ENCODE measurements at regions not wholly inside any gene's neighbourhood (a gene's known extent, or its start where the extent isn't known, plus 50 kb on each side); places are given as distances from the start of the nearest gene placed in this dataset.

DNA sequence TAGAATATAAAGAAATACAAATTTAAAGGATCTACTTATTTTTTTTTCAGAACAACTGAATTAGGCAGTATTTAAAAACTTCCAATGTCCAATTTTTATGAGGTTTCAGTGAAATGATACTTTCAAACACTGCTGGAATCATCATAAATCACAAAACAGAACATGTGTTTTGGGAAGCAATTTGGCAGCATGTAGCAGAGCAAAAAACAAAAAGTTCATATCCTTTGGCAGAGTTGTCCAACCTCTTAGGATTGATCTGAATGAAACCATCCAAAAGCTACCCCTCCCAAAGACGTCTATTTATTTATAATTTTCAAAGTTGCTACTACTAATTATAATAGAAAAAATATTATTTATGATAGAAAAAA is 192.4 kb upstream of the PUM3 start (continued):
- TF ChIP-seq, protein P1, sequence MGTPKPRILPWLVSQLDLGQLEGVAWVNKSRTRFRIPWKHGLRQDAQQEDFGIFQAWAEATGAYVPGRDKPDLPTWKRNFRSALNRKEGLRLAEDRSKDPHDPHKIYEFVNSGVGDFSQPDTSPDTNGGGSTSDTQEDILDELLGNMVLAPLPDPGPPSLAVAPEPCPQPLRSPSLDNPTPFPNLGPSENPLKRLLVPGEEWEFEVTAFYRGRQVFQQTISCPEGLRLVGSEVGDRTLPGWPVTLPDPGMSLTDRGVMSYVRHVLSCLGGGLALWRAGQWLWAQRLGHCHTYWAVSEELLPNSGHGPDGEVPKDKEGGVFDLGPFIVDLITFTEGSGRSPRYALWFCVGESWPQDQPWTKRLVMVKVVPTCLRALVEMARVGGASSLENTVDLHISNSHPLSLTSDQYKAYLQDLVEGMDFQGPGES (IDR thresholded peaks at IDR 0.05; ENCODE audit: low read depth, low read length) = no peak

DNA sequence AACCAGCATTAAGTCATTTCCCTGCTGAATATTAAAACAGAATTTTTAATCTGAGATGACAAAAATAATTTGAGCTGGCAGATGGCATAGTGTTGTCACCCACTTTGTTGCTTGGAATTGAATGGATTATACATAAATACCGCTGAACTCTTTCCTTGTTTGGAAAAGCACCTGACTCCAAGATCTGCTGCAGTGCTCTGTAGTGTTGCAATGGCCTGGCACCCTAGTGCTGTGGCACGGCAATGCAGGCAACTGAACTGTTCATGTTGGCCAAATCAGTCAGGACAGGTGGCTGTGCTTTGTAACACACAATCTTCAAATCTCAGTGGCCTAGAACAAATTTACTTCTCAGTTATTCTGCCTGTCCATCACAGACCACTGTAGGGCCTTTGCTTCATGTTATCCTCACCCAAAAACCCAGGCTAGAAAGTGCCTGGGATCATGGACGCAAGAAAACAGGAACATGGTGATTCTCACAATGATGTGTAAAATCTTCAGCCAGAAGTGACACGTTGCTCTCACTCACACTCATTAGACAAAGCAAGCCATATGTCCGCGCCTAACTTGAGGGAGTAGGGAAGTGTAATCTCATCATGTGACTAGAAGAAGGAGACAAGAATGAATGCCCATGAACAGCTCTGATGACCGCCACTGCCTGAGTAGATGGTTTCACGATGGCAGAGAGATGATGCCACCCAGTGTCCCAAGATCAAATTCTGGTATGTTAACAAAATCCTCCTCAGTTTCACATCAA is 191.9 kb upstream of the PUM3 start:
- no peaks in the 10 kb centered on the region for H3K36me3 ChIP-seq (replicated peaks in 1 of 2; ENCODE audit: control insufficient read depth in 1 of 2, insufficient read depth in 2 of 2, low read length in 1 of 2)
- no peaks in the 10 kb centered on the region for H3F3A ChIP-seq (replicated peaks; ENCODE audit: insufficient read depth)
- ChIA-PET CTCF (no interaction called here), POLR2A (no interaction called here)
- no peaks in the 10 kb centered on the region for H3K27me3 ChIP-seq (ENCODE audit: insufficient read depth)
- no peaks in the 10 kb centered on the region for H3K9me3 ChIP-seq
- no peaks in the 10 kb centered on the region for H4K20me1 ChIP-seq (ENCODE audit: insufficient read depth)
- DNase-seq = no peak
- H3K9me2 ChIP-seq = no peaks in the 10 kb centered on the region
- H3K4me1 ChIP-seq (ENCODE audit: control insufficient read depth in 1 of 2, insufficient read depth in 2 of 2, low read depth in 1 of 2, low read length in 1 of 2) = no peaks in the 10 kb centered on the region
- no peak overlapping the region for H2AFZ ChIP-seq (ENCODE audit: low read depth)
- no peaks in the 10 kb centered on the region for H3K79me2 ChIP-seq (ENCODE audit: insufficient read depth)
- no peak overlapping the region for H3K27ac ChIP-seq (ENCODE audit: low read depth in 2 of 2, low read length in 1 of 2)
- no peak overlapping the region for H3K4me2 ChIP-seq
- WGBS (ENCODE audit: low lambda C conversion rate) = 47% methylated on average over 8 of the region's 8 CpGs
- H3K9ac ChIP-seq = no peak overlapping the region
- TF ChIP-seq, protein P2, sequence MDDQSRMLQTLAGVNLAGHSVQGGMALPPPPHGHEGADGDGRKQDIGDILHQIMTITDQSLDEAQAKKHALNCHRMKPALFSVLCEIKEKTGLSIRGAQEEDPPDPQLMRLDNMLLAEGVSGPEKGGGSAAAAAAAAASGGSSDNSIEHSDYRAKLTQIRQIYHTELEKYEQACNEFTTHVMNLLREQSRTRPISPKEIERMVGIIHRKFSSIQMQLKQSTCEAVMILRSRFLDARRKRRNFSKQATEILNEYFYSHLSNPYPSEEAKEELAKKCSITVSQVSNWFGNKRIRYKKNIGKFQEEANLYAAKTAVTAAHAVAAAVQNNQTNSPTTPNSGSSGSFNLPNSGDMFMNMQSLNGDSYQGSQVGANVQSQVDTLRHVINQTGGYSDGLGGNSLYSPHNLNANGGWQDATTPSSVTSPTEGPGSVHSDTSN (IDR thresholded peaks at IDR 0.05) = no peak
- no peak for TF ChIP-seq EZH2phosphoT487 (IDR thresholded peaks at IDR 0.05; ENCODE audit: borderline replicate concordance, low read depth)
- no peak overlapping the region for H3K4me3 ChIP-seq (ENCODE audit: low read depth in 2 of 2, low read length in 1 of 2)

DNA sequence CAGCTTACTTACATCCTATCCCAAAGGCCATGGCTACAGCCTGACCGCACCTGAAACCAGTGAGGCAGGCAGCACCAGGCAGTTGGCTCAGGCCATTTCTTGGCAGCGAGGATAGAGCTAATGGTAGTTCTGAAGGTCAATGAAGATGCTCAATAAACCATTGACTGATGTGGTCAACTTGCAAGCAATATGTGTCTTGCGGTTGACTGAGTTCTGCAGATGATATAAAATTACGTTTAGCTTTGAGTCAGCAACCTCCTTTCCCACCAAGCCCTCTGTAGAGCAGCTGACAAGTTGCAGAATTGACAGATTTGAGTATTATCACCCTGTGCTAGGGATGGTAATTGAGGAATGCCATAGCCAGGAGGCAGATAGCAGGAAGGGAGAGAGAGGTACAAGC is 189.0 kb upstream of the PUM3 start:
- 8% methylated on average over 3 of the region's 4 CpGs for WGBS (ENCODE audit: low lambda C conversion rate)
- ChIA-PET POLR2A (no interaction called here), CTCF (no interaction called here)
- H3K36me3 ChIP-seq (replicated peaks in 1 of 2; ENCODE audit: control insufficient read depth in 1 of 2, insufficient read depth in 2 of 2, low read length in 1 of 2) = no peaks in the 10 kb centered on the region
- no peak overlapping the region for H2AFZ ChIP-seq (ENCODE audit: low read depth)
- no peaks in the 10 kb centered on the region for H3K79me2 ChIP-seq (ENCODE audit: insufficient read depth)
- no peaks in the 10 kb centered on the region for H3F3A ChIP-seq (replicated peaks; ENCODE audit: insufficient read depth)
- H3K4me1 ChIP-seq (ENCODE audit: control insufficient read depth in 1 of 2, insufficient read depth in 2 of 2, low read depth in 1 of 2, low read length in 1 of 2) = no peaks in the 10 kb centered on the region
- no peaks in the 10 kb centered on the region for H4K20me1 ChIP-seq (ENCODE audit: insufficient read depth)
- no peak overlapping the region for H3K4me2 ChIP-seq
- TF ChIP-seq EP300 (IDR thresholded peaks at IDR 0.05; ENCODE audit: borderline replicate concordance in 1 of 2, low read depth in 1 of 2, low read length in 1 of 2) (no peak), FOXM1 (IDR thresholded peaks at IDR 0.05; ENCODE audit: low read depth) (no peak), EZH2phosphoT487 (IDR thresholded peaks at IDR 0.05; ENCODE audit: borderline replicate concordance, low read depth) (no peak), NFIC (IDR thresholded peaks at IDR 0.05; ENCODE audit: borderline replicate concordance) (no peak), GABPA (IDR thresholded peaks at IDR 0.05; ENCODE audit: low read depth) (no peak)
- H3K27me3 ChIP-seq (ENCODE audit: insufficient read depth) = no peaks in the 10 kb centered on the region
- no peaks in the 10 kb centered on the region for H3K9me3 ChIP-seq
- H3K9me2 ChIP-seq = no peaks in the 10 kb centered on the region
- H3K9ac ChIP-seq = no peak overlapping the region
- H3K4me3 ChIP-seq (ENCODE audit: low read depth in 2 of 2, low read length in 1 of 2) = no peak overlapping the region
- no peak for DNase-seq
- no peak overlapping the region for H3K27ac ChIP-seq (ENCODE audit: low read depth in 2 of 2, low read length in 1 of 2)

All from SK-N-SH (cell line).